ENCODE measurements at regions not wholly inside any gene's neighbourhood (a gene's known extent, or its start where the extent isn't known, plus 50 kb on each side); places are given as distances from the start of the nearest gene placed in this dataset.

- Mint-ChIP-seq H3K27ac (no peak overlapping the region), H3K4me1 (no peaks in the 10 kb centered on the region), H3K36me3 (no peaks in the 10 kb centered on the region), H3K4me3 (no peak overlapping the region), H3K9me3 (no peaks in the 10 kb centered on the region)
- ATAC-seq, result no peak
- DNase-seq (ENCODE audit: low spot score in 2 of 2), result no peak
Measured at GRCh38 chr14:101505236-101505970, 55.9 kb upstream of the DIO3 start.

GRCh38 chr14:101506211-101506925 lies 54.9 kb upstream of the DIO3 start:
- Mint-ChIP-seq H3K36me3 (no peaks in the 10 kb centered on the region), H3K9me3 (no peaks in the 10 kb centered on the region), H3K27ac (no peak overlapping the region), H3K4me1 (no peaks in the 10 kb centered on the region), H3K4me3 (no peak overlapping the region)
- ATAC-seq, result no peak
- DNase-seq (ENCODE audit: low spot score in 2 of 2), result no peak

- H3K4me3 Mint-ChIP-seq, result no peak overlapping the region
- no peaks in the 10 kb centered on the region for H3K36me3 Mint-ChIP-seq
- H3K27ac Mint-ChIP-seq, result no peak overlapping the region
- no peak for ATAC-seq
- no peaks in the 10 kb centered on the region for H3K9me3 Mint-ChIP-seq
- DNase-seq (ENCODE audit: low spot score in 2 of 2), result no peak
- no peaks in the 10 kb centered on the region for H3K4me1 Mint-ChIP-seq
Measured at GRCh38 chr14:101506926-101507835, 54.1 kb upstream of the DIO3 start.

- DNase-seq (ENCODE audit: low spot score in 2 of 2) (no peak), ATAC-seq (no peak)
- no peaks in the 10 kb centered on the region for H3K9me3 Mint-ChIP-seq
- no peaks in the 10 kb centered on the region for H3K36me3 Mint-ChIP-seq
- no peak overlapping the region for H3K27ac Mint-ChIP-seq
- no peak overlapping the region for H3K4me3 Mint-ChIP-seq
- no peaks in the 10 kb centered on the region for H3K4me1 Mint-ChIP-seq
Measured at GRCh38 chr14:101507836-101508150, 53.5 kb upstream of the DIO3 start.

GRCh38 chr14:101508196-101508947 lies 52.9 kb upstream of the DIO3 start:
- Mint-ChIP-seq H3K4me3 (no peak overlapping the region), H3K9me3 (no peaks in the 10 kb centered on the region), H3K27ac (no peak overlapping the region), H3K4me1 (no peaks in the 10 kb centered on the region), H3K36me3 (no peaks in the 10 kb centered on the region)
- ATAC-seq, result no peak
- DNase-seq (ENCODE audit: low spot score in 2 of 2), result no peak

- no peak overlapping the region for H3K27ac Mint-ChIP-seq
- H3K4me1 Mint-ChIP-seq, result no peaks in the 10 kb centered on the region
- ATAC-seq (no peak), DNase-seq (ENCODE audit: low spot score in 2 of 2) (no peak)
- H3K4me3 Mint-ChIP-seq, result no peak overlapping the region
- no peaks in the 10 kb centered on the region for H3K9me3 Mint-ChIP-seq
- no peaks in the 10 kb centered on the region for H3K36me3 Mint-ChIP-seq
Measured at GRCh38 chr14:101508948-101509729, 52.2 kb upstream of the DIO3 start.

- Mint-ChIP-seq H3K36me3 (no peaks in the 10 kb centered on the region), H3K4me3 (no peak overlapping the region), H3K4me1 (no peaks in the 10 kb centered on the region), H3K9me3 (no peaks in the 10 kb centered on the region), H3K27ac (no peak overlapping the region)
- no peak for ATAC-seq
- no peak for DNase-seq (ENCODE audit: low spot score in 2 of 2)
Measured at GRCh38 chr14:101509730-101510371, 51.4 kb upstream of the DIO3 start.

GRCh38 chr14:101511199-101511598 lies 50.1 kb upstream of the DIO3 start:
- Mint-ChIP-seq H3K9me3 (peaks cover 3% of the 10 kb centered on the region), H3K36me3 (no peaks in the 10 kb centered on the region), H3K27ac (no peak overlapping the region), H3K4me1 (no peaks in the 10 kb centered on the region), H3K4me3 (no peak overlapping the region)
- DNase-seq (ENCODE audit: low spot score in 2 of 2) (no peak), ATAC-seq (no peak)

Measured in stimulated activated effector memory CD8-positive, alpha-beta T cell treated with anti-CD3 and anti-CD28 coated beads, Interleukin-12 subunit alpha, Interleukin-12 subunit beta, amount 100 ng/mL, for 72 hours (primary cell).